HL-60 (cell line): ENCODE measurements at regions not wholly inside any gene's neighbourhood (a gene's known extent, or its start where the extent isn't known, plus 50 kb on each side); places are given as distances from the start of the nearest gene placed in this dataset.

ENCODE experiments used
- GABPA ChIP-seq: IDR thresholded peaks from 2 replicates; pipeline ENCODE4 v1.6.1; 2012; ENCODE audit warnings: low read depth
- REST ChIP-seq: IDR thresholded peaks from 2 replicates; pipeline ENCODE4 v1.6.1; 2012; ENCODE audit warnings: low read depth; ENCODE audit not compliant: insufficient replicate concordance
- TF ChIP-seq, protein P1 (sequence below): IDR thresholded peaks from one replicate; pipeline ENCODE4 v1.5.1; 2011; ENCODE audit warnings: low read length, control low read depth, inconsistent platforms; ENCODE audit not compliant: insufficient read depth

- TF ChIP-seq, protein P1, sequence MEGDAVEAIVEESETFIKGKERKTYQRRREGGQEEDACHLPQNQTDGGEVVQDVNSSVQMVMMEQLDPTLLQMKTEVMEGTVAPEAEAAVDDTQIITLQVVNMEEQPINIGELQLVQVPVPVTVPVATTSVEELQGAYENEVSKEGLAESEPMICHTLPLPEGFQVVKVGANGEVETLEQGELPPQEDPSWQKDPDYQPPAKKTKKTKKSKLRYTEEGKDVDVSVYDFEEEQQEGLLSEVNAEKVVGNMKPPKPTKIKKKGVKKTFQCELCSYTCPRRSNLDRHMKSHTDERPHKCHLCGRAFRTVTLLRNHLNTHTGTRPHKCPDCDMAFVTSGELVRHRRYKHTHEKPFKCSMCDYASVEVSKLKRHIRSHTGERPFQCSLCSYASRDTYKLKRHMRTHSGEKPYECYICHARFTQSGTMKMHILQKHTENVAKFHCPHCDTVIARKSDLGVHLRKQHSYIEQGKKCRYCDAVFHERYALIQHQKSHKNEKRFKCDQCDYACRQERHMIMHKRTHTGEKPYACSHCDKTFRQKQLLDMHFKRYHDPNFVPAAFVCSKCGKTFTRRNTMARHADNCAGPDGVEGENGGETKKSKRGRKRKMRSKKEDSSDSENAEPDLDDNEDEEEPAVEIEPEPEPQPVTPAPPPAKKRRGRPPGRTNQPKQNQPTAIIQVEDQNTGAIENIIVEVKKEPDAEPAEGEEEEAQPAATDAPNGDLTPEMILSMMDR: no peak
- TF ChIP-seq GABPA (no peak), REST (no peak)
Measured at GRCh38 chr9:115278326-115279035, 160.5 kb upstream of the TNC start.
